SU-DHL-6 (cell line): ENCODE measurements at regions not wholly inside any gene's neighbourhood (a gene's known extent, or its start where the extent isn't known, plus 50 kb on each side); places are given as distances from the start of the nearest gene placed in this dataset.

Source experiments
- CTCF ChIP-seq: fragments of 200-600 bp; sonication (generic); IDR thresholded peaks from one replicate; pipeline ENCODE4 v1.5.1; 2017; ENCODE audit warnings: antibody characterized with exemption, mild to moderate bottlenecking, low read length, moderate library complexity; ENCODE audit not compliant: insufficient read depth, poor library complexity, severe bottlenecking
- EZH2phosphoT487 ChIP-seq: fragments of 200-600 bp; sonication (generic), shearing (Covaris generic); conservative IDR thresholded peaks from 2 replicates; pipeline ENCODE4 v1.6.1; 2018; ENCODE audit warnings: mild to moderate bottlenecking, antibody characterized with exemption, low read length, moderate library complexity, mixed read lengths

- TF ChIP-seq CTCF = no peak
- no peak for TF ChIP-seq EZH2phosphoT487
These were observed 355.6 kb upstream of the THRB start for GRCh38 chr3:24850245-24850644.
